ENCODE measurements at regions not wholly inside any gene's neighbourhood (a gene's known extent, or its start where the extent isn't known, plus 50 kb on each side); places are given as distances from the start of the nearest gene placed in this dataset.

DNA sequence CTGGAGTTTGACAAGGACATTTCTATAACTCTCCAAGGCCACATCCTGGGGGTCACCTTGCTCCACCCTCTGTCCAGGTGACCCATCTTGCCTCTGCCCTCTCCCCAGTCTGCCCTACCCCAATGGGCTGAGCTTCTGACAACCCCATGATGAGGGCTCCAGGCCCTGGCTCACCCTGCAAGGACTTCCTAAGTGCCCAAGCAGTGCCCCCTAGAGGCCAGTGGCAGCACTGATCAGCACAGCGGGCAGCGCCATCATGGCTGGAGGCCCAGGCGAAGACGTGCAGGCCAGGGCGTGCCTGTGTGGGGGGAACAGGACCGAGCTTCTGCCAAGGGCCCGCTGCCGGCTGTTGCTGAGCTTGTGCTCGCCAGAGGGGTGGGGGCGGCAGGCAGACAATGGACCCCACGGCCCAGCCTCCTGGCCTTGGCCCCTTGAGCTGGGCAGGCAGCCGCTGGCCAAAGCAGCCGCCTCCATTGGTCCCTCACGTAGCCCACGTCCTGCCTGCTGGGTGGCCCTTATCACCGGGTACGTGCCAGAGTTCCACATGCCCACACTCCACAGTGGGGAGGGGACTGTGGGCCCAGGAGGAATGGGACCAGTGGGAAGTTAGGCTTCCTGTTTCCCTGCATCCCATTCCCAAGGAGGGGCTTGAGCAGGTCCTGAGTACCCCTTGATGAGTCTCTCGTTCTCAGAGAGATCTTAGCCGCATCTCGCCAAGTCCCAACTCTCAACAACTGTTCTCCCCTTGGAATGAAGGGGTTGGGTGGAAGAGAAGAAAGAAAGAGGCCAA is 64.3 kb downstream of the MRPL14 start (continued):
- TF ChIP-seq KDM5B (IDR thresholded peaks at IDR 0.05; ENCODE audit: insufficient replicate concordance, low read depth, low read length), result no peak
- TF ChIP-seq, protein P1, sequence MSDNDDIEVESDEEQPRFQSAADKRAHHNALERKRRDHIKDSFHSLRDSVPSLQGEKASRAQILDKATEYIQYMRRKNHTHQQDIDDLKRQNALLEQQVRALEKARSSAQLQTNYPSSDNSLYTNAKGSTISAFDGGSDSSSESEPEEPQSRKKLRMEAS (CRISPR knock-in tag; IDR thresholded peaks at IDR 0.05), result peak; percentile 44; the same call in 1 of the 2 replicates
- TF ChIP-seq, protein P2, sequence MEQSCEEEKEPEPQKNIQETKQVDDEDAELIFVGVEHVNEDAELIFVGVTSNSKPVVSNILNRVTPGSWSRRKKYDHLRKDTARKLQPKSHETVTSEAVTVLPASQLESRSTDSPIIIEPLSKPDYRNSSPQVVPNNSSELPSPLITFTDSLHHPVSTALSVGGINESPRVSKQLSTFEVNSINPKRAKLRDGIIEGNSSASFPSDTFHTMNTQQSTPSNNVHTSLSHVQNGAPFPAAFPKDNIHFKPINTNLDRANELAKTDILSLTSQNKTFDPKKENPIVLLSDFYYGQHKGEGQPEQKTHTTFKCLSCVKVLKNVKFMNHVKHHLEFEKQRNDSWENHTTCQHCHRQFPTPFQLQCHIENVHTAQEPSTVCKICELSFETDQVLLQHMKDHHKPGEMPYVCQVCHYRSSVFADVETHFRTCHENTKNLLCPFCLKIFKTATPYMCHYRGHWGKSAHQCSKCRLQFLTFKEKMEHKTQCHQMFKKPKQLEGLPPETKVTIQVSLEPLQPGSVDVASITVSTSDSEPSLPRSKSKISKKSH (CRISPR knock-in tag; IDR thresholded peaks at IDR 0.05), result 0 out of 2 replicates have a peak, but pooled peaks have one; percentile 58
- no peak for TF ChIP-seq ZNF3 (CRISPR knock-in tag; IDR thresholded peaks at IDR 0.05)
- peak; percentile 57; the same call in 1 of the 2 replicates for TF ChIP-seq FOXK1 (CRISPR knock-in tag; IDR thresholded peaks at IDR 0.05; ENCODE audit: borderline replicate concordance)
- peak; percentile 82 for TF ChIP-seq SMAD3 (CRISPR knock-in tag; conservative IDR thresholded peaks at IDR 0.05)
- no peak for TF ChIP-seq WHSC1 (IDR thresholded peaks at IDR 0.05; ENCODE audit: low read length)
- TF ChIP-seq, protein P3, sequence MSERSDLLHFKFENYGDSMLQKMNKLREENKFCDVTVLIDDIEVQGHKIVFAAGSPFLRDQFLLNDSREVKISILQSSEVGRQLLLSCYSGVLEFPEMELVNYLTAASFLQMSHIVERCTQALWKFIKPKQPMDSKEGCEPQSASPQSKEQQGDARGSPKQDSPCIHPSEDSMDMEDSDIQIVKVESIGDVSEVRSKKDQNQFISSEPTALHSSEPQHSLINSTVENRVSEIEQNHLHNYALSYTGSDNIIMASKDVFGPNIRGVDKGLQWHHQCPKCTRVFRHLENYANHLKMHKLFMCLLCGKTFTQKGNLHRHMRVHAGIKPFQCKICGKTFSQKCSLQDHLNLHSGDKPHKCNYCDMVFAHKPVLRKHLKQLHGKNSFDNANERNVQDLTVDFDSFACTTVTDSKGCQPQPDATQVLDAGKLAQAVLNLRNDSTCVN (CRISPR knock-in tag; IDR thresholded peaks at IDR 0.05), result 0 out of 2 replicates have a peak, but pooled peaks have one; percentile 54
- TF ChIP-seq NUFIP1 (IDR thresholded peaks at IDR 0.05; ENCODE audit: partially characterized antibody), result no peak
- TF ChIP-seq CEBPG (CRISPR knock-in tag; IDR thresholded peaks at IDR 0.05), result no peak
- TF ChIP-seq CEBPG (tag; conservative IDR thresholded peaks at IDR 0.05 in 1 of 2, IDR thresholded peaks at IDR 0.05 in 1 of 2), result no peak
- no peak for TF ChIP-seq TAL1 (IDR thresholded peaks at IDR 0.05)
- TF ChIP-seq, protein P4, sequence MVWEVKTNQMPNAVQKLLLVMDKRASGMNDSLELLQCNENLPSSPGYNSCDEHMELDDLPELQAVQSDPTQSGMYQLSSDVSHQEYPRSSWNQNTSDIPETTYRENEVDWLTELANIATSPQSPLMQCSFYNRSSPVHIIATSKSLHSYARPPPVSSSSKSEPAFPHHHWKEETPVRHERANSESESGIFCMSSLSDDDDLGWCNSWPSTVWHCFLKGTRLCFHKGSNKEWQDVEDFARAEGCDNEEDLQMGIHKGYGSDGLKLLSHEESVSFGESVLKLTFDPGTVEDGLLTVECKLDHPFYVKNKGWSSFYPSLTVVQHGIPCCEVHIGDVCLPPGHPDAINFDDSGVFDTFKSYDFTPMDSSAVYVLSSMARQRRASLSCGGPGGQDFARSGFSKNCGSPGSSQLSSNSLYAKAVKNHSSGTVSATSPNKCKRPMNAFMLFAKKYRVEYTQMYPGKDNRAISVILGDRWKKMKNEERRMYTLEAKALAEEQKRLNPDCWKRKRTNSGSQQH (CRISPR knock-in tag; IDR thresholded peaks at IDR 0.05), result peak; percentile 73
- TF ChIP-seq CSDE1 (IDR thresholded peaks at IDR 0.05), result no peak
- TF ChIP-seq, protein P5, sequence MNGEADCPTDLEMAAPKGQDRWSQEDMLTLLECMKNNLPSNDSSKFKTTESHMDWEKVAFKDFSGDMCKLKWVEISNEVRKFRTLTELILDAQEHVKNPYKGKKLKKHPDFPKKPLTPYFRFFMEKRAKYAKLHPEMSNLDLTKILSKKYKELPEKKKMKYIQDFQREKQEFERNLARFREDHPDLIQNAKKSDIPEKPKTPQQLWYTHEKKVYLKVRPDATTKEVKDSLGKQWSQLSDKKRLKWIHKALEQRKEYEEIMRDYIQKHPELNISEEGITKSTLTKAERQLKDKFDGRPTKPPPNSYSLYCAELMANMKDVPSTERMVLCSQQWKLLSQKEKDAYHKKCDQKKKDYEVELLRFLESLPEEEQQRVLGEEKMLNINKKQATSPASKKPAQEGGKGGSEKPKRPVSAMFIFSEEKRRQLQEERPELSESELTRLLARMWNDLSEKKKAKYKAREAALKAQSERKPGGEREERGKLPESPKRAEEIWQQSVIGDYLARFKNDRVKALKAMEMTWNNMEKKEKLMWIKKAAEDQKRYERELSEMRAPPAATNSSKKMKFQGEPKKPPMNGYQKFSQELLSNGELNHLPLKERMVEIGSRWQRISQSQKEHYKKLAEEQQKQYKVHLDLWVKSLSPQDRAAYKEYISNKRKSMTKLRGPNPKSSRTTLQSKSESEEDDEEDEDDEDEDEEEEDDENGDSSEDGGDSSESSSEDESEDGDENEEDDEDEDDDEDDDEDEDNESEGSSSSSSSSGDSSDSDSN (IDR thresholded peaks at IDR 0.05; ENCODE audit: borderline replicate concordance in 1 of 2, low read depth in 2 of 2, low read length in 2 of 2), result no peak
- no peak for TF ChIP-seq ZNF561 (CRISPR knock-in tag; conservative IDR thresholded peaks at IDR 0.05)
- 0 out of 2 replicates have a peak, but pooled peaks have one; percentile 75 for TF ChIP-seq ZNF197 (CRISPR knock-in tag; IDR thresholded peaks at IDR 0.05; ENCODE audit: low read depth)
- TF ChIP-seq XRCC3 (IDR thresholded peaks at IDR 0.05), result no peak
- TF ChIP-seq ZNF584 (CRISPR knock-in tag; IDR thresholded peaks at IDR 0.05; ENCODE audit: low read depth), result peak; percentile 97
- peak; percentile 69 for TF ChIP-seq POLR2G (IDR thresholded peaks at IDR 0.05; ENCODE audit: low read depth, low read length)
- TF ChIP-seq SP1 (CRISPR knock-in tag; IDR thresholded peaks at IDR 0.05), result peak; percentile 49; the same call in 1 of the 2 replicates
- no peak for TF ChIP-seq ZNF140 (CRISPR knock-in tag; IDR thresholded peaks at IDR 0.05)

Data from K562 (cell line).